HL-60 (cell line): ENCODE measurements at regions not wholly inside any gene's neighbourhood (a gene's known extent, or its start where the extent isn't known, plus 50 kb on each side); places are given as distances from the start of the nearest gene placed in this dataset.

Source experiments
- POLR2AphosphoS5 ChIP-seq: IDR thresholded peaks from 2 replicates; pipeline ENCODE4 v1.6.1; 2012; ENCODE audit warnings: low read depth
- TF ChIP-seq, protein P1 (sequence below): IDR thresholded peaks from one replicate; pipeline ENCODE4 v1.5.1; 2011; ENCODE audit warnings: low read length, control low read depth, inconsistent platforms; ENCODE audit not compliant: insufficient read depth
- TF ChIP-seq, protein P2 (sequence below): IDR thresholded peaks from 2 replicates; pipeline ENCODE4 v1.6.1; 2012; ENCODE audit warnings: low read depth; ENCODE audit not compliant: insufficient replicate concordance

DNA sequence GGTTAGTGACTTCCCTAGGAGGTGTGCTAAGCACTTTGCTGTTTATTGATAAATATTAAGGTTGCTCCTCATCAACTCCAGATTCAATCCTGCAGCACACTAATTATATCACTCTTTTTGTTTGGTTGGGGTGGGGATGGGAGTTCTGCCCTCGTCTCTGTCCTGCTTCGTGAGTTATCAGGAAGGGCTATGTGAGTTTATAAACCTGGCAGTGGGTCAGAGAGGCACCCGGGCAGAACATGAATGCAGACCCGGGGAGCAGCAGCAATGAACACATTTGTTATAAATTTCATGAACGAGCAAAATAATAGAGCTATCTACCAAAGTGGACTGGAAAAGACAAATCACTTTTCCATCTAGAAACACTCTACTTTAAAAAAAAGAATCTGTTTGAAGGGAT, 125.5 kb upstream of the WWC1 start:
- TF ChIP-seq, protein P1, sequence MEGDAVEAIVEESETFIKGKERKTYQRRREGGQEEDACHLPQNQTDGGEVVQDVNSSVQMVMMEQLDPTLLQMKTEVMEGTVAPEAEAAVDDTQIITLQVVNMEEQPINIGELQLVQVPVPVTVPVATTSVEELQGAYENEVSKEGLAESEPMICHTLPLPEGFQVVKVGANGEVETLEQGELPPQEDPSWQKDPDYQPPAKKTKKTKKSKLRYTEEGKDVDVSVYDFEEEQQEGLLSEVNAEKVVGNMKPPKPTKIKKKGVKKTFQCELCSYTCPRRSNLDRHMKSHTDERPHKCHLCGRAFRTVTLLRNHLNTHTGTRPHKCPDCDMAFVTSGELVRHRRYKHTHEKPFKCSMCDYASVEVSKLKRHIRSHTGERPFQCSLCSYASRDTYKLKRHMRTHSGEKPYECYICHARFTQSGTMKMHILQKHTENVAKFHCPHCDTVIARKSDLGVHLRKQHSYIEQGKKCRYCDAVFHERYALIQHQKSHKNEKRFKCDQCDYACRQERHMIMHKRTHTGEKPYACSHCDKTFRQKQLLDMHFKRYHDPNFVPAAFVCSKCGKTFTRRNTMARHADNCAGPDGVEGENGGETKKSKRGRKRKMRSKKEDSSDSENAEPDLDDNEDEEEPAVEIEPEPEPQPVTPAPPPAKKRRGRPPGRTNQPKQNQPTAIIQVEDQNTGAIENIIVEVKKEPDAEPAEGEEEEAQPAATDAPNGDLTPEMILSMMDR, result no peak
- no peak for TF ChIP-seq POLR2AphosphoS5
- TF ChIP-seq, protein P2, sequence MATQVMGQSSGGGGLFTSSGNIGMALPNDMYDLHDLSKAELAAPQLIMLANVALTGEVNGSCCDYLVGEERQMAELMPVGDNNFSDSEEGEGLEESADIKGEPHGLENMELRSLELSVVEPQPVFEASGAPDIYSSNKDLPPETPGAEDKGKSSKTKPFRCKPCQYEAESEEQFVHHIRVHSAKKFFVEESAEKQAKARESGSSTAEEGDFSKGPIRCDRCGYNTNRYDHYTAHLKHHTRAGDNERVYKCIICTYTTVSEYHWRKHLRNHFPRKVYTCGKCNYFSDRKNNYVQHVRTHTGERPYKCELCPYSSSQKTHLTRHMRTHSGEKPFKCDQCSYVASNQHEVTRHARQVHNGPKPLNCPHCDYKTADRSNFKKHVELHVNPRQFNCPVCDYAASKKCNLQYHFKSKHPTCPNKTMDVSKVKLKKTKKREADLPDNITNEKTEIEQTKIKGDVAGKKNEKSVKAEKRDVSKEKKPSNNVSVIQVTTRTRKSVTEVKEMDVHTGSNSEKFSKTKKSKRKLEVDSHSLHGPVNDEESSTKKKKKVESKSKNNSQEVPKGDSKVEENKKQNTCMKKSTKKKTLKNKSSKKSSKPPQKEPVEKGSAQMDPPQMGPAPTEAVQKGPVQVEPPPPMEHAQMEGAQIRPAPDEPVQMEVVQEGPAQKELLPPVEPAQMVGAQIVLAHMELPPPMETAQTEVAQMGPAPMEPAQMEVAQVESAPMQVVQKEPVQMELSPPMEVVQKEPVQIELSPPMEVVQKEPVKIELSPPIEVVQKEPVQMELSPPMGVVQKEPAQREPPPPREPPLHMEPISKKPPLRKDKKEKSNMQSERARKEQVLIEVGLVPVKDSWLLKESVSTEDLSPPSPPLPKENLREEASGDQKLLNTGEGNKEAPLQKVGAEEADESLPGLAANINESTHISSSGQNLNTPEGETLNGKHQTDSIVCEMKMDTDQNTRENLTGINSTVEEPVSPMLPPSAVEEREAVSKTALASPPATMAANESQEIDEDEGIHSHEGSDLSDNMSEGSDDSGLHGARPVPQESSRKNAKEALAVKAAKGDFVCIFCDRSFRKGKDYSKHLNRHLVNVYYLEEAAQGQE, result no peak
